ENCODE measurements at regions not wholly inside any gene's neighbourhood (a gene's known extent, or its start where the extent isn't known, plus 50 kb on each side); places are given as distances from the start of the nearest gene placed in this dataset.

DNA sequence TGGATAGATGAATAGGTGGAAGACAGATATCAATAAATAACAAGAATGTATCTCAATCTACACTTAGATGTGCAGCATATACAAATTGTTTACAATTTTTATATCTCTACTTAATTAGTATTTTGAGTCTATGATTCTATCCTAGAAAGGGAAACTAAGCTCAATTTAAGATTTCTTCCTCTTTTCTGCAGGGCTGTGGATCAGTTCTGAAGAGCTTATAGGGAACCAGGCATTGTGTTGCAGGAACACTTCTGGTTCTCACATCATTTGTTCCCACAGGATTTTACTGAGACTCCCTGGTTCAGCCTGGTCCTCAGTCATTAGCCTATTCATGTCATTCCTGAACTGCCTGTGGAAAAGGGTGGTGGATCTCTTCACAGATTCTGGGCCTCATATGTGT, 105.8 kb downstream of the TNFSF18 start:
- TF ChIP-seq, protein P1, sequence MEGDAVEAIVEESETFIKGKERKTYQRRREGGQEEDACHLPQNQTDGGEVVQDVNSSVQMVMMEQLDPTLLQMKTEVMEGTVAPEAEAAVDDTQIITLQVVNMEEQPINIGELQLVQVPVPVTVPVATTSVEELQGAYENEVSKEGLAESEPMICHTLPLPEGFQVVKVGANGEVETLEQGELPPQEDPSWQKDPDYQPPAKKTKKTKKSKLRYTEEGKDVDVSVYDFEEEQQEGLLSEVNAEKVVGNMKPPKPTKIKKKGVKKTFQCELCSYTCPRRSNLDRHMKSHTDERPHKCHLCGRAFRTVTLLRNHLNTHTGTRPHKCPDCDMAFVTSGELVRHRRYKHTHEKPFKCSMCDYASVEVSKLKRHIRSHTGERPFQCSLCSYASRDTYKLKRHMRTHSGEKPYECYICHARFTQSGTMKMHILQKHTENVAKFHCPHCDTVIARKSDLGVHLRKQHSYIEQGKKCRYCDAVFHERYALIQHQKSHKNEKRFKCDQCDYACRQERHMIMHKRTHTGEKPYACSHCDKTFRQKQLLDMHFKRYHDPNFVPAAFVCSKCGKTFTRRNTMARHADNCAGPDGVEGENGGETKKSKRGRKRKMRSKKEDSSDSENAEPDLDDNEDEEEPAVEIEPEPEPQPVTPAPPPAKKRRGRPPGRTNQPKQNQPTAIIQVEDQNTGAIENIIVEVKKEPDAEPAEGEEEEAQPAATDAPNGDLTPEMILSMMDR (IDR thresholded peaks at IDR 0.05; ENCODE audit: insufficient read depth, low read length): no peak
- TF ChIP-seq POLR2AphosphoS5 (IDR thresholded peaks at IDR 0.05; ENCODE audit: low read depth): no peak
